IMR-90 (cell line): ENCODE measurements at regions not wholly inside any gene's neighbourhood (a gene's known extent, or its start where the extent isn't known, plus 50 kb on each side); places are given as distances from the start of the nearest gene placed in this dataset.

ENCODE experiments used
- ATAC-seq: fragments of 200-7000 bp; cut with Tn5 transposase; 2 replicates; pipeline ENCODE4 v1.9.1; 2020; ENCODE audit warnings: low read depth, mild to moderate bottlenecking, moderate library complexity
- BruUV-seq: library from RNA; stranded (reverse); fragments of 400-500 nt; replicated peaks from 2 replicates; lab custom pipeline; 2021; lab: Mats Ljungman, UMichigan
- CTCF ChIA-PET: fragments of 300-600 bp; formaldehyde crosslinking; extraction: SDS; loops from one replicate; lab custom pipeline; 2021; ENCODE audit warnings: antibody characterized with exemption; lab: Yijun Ruan, JAX
- POLR2A ChIA-PET: fragments of 300-600 bp; sonication (Branson Sonifier 250); formaldehyde crosslinking; loops from one replicate; lab custom pipeline; 2022; ENCODE audit warnings: antibody characterized with exemption; ENCODE audit not compliant: unreplicated experiment; lab: Charles Lee
- DNase-seq: peaks from one replicate; pipeline ENCODE4 v3.0.0; 2013
- H2AFZ ChIP-seq: replicated peaks from 2 replicates; pipeline ENCODE3; 2013; ENCODE audit warnings: low read length, mild to moderate bottlenecking; ENCODE audit not compliant: poor library complexity
- H2AK5ac ChIP-seq: 2 replicates; pipeline ENCODE4 v1.6.1; 2013; ENCODE audit warnings: low read depth, low read length, inconsistent platforms
- H2AK9ac ChIP-seq: replicated peaks from 2 replicates; pipeline ENCODE3; 2013; ENCODE audit warnings: mild to moderate bottlenecking, low read depth, low read length, moderate library complexity; ENCODE audit not compliant: poor library complexity
- H2BK120ac ChIP-seq: 2 replicates; pipeline ENCODE4 v1.6.1; 2013; ENCODE audit warnings: low read depth, low read length, inconsistent platforms
- H2BK15ac ChIP-seq: 3 replicates; pipeline ENCODE4 v1.6.1; 2013; ENCODE audit warnings: low read depth, low read length, inconsistent platforms
- H2BK20ac ChIP-seq: 2 replicates; pipeline ENCODE4 v1.6.1; 2013; ENCODE audit warnings: low read depth, mild to moderate bottlenecking, inconsistent platforms, low read length, moderate library complexity
- H2BK5ac ChIP-seq: 2 replicates; pipeline ENCODE4 v1.6.1; 2013; ENCODE audit warnings: mild to moderate bottlenecking, low read depth, low read length, inconsistent platforms; ENCODE audit not compliant: poor library complexity, severe bottlenecking
- H3K14ac ChIP-seq: replicated peaks from 2 replicates; pipeline ENCODE4 v1.6.1; 2013; ENCODE audit warnings: low read depth, low read length, inconsistent platforms
- H3K18ac ChIP-seq: 2 replicates; pipeline ENCODE4 v1.6.1; 2013; ENCODE audit warnings: low read depth, low read length, control low read depth
- H3K23ac ChIP-seq: 2 replicates; pipeline ENCODE4 v1.6.1; 2013; ENCODE audit warnings: low read depth, low read length, inconsistent platforms
- H3K27ac ChIP-seq: 2 replicates; pipeline ENCODE4 v1.5.1; 2013; ENCODE audit warnings: mild to moderate bottlenecking, control low read depth, low read length; ENCODE audit not compliant: insufficient read depth
- H3K27me3 ChIP-seq: 2 replicates; pipeline ENCODE4 v1.6.1; 2013; ENCODE audit warnings: low read length; ENCODE audit not compliant: control insufficient read depth, insufficient read depth
- H3K36me3 ChIP-seq: 2 replicates; pipeline ENCODE4 v1.6.1; 2013; ENCODE audit warnings: low read length, mixed read lengths; ENCODE audit not compliant: control insufficient read depth, insufficient read depth
- H3K4ac ChIP-seq: 2 replicates; pipeline ENCODE4 v1.6.1; 2013; ENCODE audit warnings: low read depth, low read length, inconsistent platforms
- H3K4me1 ChIP-seq: 2 replicates; pipeline ENCODE4 v1.6.1; 2013; ENCODE audit warnings: low read length, mixed read lengths; ENCODE audit not compliant: control insufficient read depth, insufficient read depth
- H3K4me2 ChIP-seq: 2 replicates; pipeline ENCODE4 v1.6.1; 2013; ENCODE audit warnings: low read depth, mild to moderate bottlenecking, control low read depth, low read length, moderate library complexity
- H3K4me3 ChIP-seq: 2 replicates; pipeline ENCODE4 v1.5.1; 2013; ENCODE audit warnings: low read depth, mild to moderate bottlenecking, control low read depth, low read length, moderate library complexity; ENCODE audit not compliant: insufficient read depth
- H3K56ac ChIP-seq: 2 replicates; pipeline ENCODE4 v1.6.1; 2013; ENCODE audit warnings: low read length, inconsistent platforms; ENCODE audit not compliant: insufficient read depth; ENCODE audit errors: extremely low read depth
- H3K79me1 ChIP-seq, 2 experiments: 2 replicates each; pipeline ENCODE4 v1.6.1; 2013; ENCODE audit warnings: low read length in 2 of 2, inconsistent platforms in 1 of 2, low read depth in 1 of 2
- H3K9ac ChIP-seq: 2 replicates; pipeline ENCODE4 v1.6.1; 2013; ENCODE audit warnings: low read depth, low read length, control low read depth
- H3K9me1 ChIP-seq: 2 replicates; pipeline ENCODE4 v1.6.1; 2013; ENCODE audit warnings: low read length, inconsistent platforms; ENCODE audit not compliant: insufficient read depth
- H3K9me3 ChIP-seq: 2 replicates; pipeline ENCODE4 v1.6.1; 2013; ENCODE audit warnings: low read length; ENCODE audit not compliant: control insufficient read depth, insufficient read depth
- H4K20me1 ChIP-seq: 2 replicates; pipeline ENCODE4 v1.6.1; 2013; ENCODE audit warnings: low read length, inconsistent platforms; ENCODE audit not compliant: insufficient read depth
- H4K5ac ChIP-seq: 2 replicates; pipeline ENCODE4 v1.6.1; 2013; ENCODE audit warnings: mild to moderate bottlenecking, low read depth, low read length, control low read depth
- H4K8ac ChIP-seq, 2 experiments: 2 replicates each; pipeline ENCODE4 v1.6.1; 2013; ENCODE audit warnings: low read depth in 2 of 2, low read length in 2 of 2, control low read depth in 1 of 2, inconsistent platforms in 1 of 2
- H4K91ac ChIP-seq: 2 replicates; pipeline ENCODE4 v1.6.1; 2013; ENCODE audit warnings: low read depth, low read length, inconsistent platforms; ENCODE audit not compliant: insufficient read depth
- FOS ChIP-seq: fragments of 150-350 bp; IDR thresholded peaks from 2 replicates; pipeline ENCODE4 v1.6.1; 2016; ENCODE audit warnings: low read depth, low read length
- MAFK ChIP-seq: IDR thresholded peaks from 2 replicates; pipeline ENCODE4 v1.6.1; 2012; ENCODE audit warnings: low read depth, low read length, improper control_type of control experiment
- RFX5 ChIP-seq: IDR thresholded peaks from 2 replicates; pipeline ENCODE4 v1.8.0; 2012; ENCODE audit warnings: low read depth, mild to moderate bottlenecking, low read length, moderate library complexity
- WGBS, 2 experiments: methylation state at CpG; one replicate each; pipeline versions ENCODE4 v1.1.5 to v1.1.7; 2013; ENCODE audit warnings: missing lambda C conversion rate in 2 of 2; ENCODE audit not compliant: insufficient read length in 1 of 2; ENCODE audit errors: extremely low coverage in 2 of 2; 5-methylcytosine and 5-hydroxymethylcytosine counted together
- dilution Hi-C: fragments of 300-500 bp; cut with HindIII; formaldehyde crosslinking; loops from one replicate; pipeline ENCODE4 v1.14.3; 2018; ENCODE audit warnings: low sequenced_read_pairs; ENCODE audit not compliant: unreplicated experiment
- in situ Hi-C: fragments of 300-500 bp; cut with MboI; formaldehyde crosslinking; loops from 3 replicates; pipeline ENCODE4 v1.14.3; 2019; ENCODE audit warnings: low sequenced_read_pairs, inconsistent platforms, mixed read lengths
- intact Hi-C: fragments of 100-400 bp; cut with micrococcal nuclease; formaldehyde crosslinking; loops from 2 replicates; pipeline ENCODE4 v1.10.0; 2022

DNA sequence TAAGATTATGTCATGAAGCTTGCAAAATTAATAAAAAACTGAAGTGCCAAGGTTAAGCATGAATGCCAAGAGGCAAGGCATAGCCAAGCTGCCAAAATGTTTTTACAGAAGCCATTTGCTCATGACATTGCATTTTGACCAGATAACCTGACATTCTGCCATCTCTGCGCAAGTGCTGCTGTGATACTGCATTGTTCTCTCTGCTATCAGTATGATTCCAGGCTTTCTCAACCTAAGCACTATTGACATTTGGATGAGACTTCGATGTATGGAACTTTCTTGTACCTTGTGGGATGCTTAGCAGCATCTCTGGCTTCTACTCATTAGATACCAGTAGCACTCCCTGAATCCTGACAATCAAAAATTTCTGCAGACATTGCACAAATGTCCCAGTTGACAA lies 139.2 kb downstream of the RASSF9 start:
- Histone ChIP-seq H3K23ac (no peak overlapping the region), H3K9me1 (no peaks in the 10 kb centered on the region), H3K36me3 (no peaks in the 10 kb centered on the region), H3K4me1 (no peaks in the 10 kb centered on the region), H3K14ac (no peak overlapping the region), H3K27me3 (no peaks in the 10 kb centered on the region), H4K91ac (no peak overlapping the region), H4K5ac (no peak overlapping the region), H3K56ac (no peak overlapping the region), H3K18ac (no peak overlapping the region), H4K8ac (no peak overlapping the region), H2AK9ac (no peak overlapping the region), H2BK15ac (no peak overlapping the region), H2AK5ac (no peak overlapping the region), H2BK5ac (no peak overlapping the region), H3K27ac (no peak overlapping the region), H3K4me3 (no peak overlapping the region), H3K4me2 (no peak overlapping the region), H3K9me3 (no peaks in the 10 kb centered on the region), H2BK20ac (no peak overlapping the region), H2AFZ (no peak overlapping the region), H2BK120ac (no peak overlapping the region), H4K20me1 (no peaks in the 10 kb centered on the region), H3K79me1 (no peaks in the 10 kb centered on the region), H3K9ac (no peak overlapping the region), H3K4ac (no peak overlapping the region)
- 100% methylated on average over 1 of the region's 2 CpGs; no CpG with 5 or more reads in 1 of the 2 experiments for WGBS, 2 experiments
- TF ChIP-seq MAFK (no peak), RFX5 (no peak), FOS (no peak)
- ATAC-seq, result no peak
- no TSS peak for BruUV-seq
- in situ Hi-C loops (no loop called here), dilution Hi-C loops (no loop called here), intact Hi-C loops (no loop called here)
- ChIA-PET POLR2A (no interaction called here), CTCF (no interaction called here)
- DNase-seq, result no peak
